Cerebellar cortex (tissue), 1 donor: ENCODE measurements at regions not wholly inside any gene's neighbourhood (a gene's known extent, or its start where the extent isn't known, plus 50 kb on each side); places are given as distances from the start of the nearest gene placed in this dataset.

Source experiments
- DNase-seq: peaks from one replicate; pipeline ENCODE4 v3.0.0-alpha.2; 2015; ENCODE audit warnings: low spot score

DNA sequence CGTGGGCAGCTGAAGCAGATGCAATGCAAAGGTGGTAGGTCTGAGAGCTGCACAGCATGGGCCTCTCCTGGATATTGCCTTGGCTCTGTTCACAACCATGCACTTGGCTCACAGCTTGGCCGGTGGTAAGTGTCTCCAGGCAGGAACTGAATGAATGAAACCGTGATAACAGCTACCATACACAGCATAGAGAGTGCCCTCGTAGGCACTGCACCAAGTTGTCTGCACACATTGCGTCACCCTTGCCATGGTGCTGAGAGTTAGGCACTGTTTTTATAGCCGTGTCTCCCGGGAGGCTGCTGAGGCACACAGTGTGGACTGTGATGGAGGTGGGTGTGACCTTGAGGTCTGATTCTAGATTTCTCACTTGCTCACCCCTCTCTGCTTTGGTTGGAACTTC is 157.6 kb upstream of the VASH1 start:
- DNase-seq = no peak

- DNase-seq = no peak
Measured at GRCh38 chr14:76607510-76607909, 153.8 kb upstream of the VASH1 start.

DNA sequence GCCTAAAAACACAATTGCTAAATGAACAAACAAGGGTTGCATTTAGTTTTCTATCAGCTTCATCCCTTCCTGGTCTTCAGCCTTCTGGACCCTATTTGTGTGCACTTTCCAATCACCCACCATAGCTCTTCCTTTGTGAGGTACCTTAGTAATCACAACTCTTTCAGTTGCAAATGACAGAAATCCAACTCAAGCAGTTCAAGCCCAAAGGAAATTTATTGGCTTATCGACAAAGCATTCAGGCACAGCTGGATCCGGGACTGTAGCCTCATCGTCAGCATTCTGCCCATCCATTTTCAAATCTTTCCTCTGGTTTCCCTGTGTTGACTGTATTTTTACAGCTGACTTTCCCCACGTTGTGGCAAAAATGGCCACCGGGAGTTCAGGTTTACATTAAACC is 148.6 kb upstream of the VASH1 start:
- no peak for DNase-seq

GRCh38 chr14:76613616-76614015 is 147.7 kb upstream of the VASH1 start:
- no peak for DNase-seq

DNA sequence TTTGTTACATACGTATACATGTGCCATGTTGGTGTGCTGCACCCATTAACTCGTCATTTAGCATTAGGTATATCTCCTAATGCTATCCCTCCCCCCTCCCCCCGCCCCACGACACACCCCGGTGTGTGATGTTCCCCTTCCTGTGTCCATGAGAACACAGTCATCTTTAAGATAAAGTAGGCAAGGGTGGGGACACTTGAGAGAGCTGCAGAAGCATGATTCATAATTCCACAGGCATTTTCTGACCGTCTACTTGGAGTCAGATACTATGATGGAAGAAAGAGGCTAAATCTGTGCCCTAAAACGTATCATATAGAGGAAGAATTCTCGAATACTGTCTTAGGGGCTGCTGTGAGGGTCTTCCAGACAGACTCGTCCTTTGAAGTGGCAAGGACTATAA is 145.9 kb upstream of the VASH1 start:
- DNase-seq = no peak

GRCh38 chr14:76617440-76617839 is 143.8 kb upstream of the VASH1 start:
- DNase-seq = no peak

GRCh38 chr14:76636602-76637001 is 124.7 kb upstream of the VASH1 start:
- DNase-seq = no peak

- no peak for DNase-seq
Measured at GRCh38 chr14:76638841-76639240, 122.4 kb upstream of the VASH1 start.

DNA sequence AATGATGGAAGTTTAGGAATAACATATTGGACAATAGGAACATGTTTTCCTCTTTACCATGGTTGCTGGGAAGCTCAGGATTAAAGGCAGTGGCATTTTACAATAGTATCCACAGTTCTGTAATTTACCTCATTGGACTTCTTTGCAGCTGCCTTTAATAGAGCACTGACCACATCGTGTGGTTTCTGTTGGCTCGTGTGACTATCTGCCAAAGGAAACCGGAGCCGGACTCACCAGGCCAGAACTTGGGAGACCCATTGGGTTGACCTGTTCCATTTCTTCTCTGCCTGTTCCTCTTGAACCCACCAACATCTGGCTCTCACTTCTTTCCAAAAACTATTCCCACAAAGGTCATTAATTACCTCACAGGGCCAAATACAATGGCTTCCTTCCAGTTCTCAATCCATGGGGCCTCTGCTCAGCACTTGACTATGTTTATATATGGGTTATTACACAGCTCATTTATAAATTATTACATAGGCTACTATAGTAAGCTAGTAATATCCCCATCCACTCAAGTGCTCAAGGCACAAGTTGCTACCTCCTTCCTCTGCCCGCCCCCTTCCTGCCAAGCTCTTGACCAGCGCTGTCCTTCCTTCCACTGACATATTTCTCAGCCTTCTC is 121.5 kb upstream of the VASH1 start:
- no peak for DNase-seq

DNA sequence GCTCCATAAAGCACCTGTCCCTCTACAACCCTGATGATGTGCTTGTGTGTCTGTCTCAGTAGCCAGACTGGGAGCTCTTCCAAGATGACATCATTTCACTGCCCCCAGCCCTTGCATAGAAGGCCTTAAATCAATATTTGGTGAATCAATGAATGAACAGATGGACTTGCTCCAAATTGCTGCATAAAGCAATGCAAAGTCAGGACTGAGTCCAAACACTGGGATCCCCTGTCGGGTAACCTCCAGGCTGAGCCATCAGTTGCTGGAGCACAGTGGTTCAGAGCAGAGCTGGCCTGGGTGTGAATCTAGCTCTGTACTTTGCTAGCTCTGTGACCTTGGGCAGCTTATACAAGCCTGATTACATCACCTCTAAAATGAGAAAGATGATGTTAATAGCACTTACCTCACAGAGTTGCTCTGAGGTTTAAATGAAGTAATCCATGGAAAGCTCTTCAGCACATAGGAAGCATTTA is 120.3 kb upstream of the VASH1 start:
- no peak for DNase-seq

GRCh38 chr14:76641541-76641940 is 119.7 kb upstream of the VASH1 start:
- no peak for DNase-seq

DNA sequence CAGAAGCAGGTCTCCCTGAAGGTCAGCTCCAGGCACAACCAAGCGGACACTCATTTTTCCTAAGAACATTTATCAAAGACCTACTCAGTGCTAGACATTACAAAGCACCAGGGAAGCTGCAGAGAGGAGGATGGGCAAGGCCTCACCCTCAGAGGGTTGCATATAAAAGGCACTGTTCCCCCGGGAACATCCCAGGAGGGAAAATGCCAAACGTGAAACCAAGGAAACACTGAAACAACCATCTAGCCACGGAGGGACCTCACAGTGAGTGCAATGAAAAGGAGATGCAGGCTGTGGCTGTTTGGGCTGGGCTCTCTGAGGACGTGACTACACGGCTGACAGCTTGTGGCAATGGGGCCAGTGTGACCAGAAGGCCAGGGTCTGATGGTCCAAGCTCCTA is 117.4 kb upstream of the VASH1 start:
- no peak for DNase-seq

DNA sequence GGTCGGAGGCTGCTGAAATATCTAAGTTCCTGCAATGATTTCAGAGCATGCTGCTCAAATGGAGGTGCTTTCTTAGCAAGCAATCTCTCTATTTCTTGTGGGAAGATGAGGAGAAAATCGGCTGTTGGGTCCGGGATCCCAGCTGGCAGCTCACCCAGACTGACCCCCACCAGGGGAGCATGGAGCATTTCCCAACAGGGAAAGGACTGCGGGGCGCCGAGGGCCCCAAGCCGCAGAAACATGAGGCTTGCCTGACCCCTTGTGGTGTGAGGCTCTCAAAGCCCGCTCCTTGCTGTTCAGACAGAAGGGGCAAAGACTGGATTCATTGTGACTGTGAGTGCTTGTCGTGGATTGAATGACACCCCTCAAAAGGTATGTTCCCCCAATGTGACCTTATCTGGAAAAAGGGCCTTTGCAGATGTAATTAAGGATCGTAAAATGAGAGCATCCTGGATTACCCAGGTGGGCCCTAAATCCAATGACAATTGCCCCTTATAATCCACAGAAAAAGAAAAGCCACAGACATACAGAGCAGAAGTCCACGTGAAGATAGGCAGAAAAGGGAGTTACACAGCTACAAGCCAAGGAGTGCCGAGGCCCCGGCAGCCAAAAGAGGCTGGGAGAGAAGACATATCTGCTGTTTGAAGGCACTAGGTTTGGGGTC is 116.3 kb upstream of the VASH1 start:
- DNase-seq = peak; percentile 20

DNA sequence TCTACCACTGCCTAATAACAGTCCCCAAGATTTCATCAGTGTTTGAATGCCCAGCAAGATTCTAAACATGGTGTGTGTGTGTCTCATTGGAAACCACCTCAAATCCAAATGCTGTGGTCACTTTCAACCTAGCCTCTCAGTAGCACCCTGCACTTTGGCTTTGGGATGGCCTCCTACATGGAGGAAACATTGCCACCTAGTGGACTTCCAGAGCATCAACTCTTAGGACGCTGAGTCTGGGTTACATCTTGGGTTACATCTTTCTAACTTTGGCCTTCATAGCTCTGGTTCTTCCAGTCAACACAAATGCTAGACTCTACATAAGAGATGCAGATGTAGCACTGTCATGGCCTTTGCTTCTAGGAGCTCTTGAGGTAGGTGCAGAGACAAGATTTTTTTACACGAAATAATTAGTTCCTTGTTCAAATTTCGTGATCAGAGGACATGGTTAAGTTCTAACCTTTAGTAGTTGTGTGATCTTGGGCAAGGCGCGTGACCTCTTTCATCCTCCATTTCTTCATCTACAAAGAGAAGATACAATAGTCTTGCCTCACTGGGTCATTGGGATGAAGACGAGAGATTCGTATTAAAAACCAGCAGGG is 113.5 kb upstream of the VASH1 start:
- DNase-seq = peak; percentile 56

DNA sequence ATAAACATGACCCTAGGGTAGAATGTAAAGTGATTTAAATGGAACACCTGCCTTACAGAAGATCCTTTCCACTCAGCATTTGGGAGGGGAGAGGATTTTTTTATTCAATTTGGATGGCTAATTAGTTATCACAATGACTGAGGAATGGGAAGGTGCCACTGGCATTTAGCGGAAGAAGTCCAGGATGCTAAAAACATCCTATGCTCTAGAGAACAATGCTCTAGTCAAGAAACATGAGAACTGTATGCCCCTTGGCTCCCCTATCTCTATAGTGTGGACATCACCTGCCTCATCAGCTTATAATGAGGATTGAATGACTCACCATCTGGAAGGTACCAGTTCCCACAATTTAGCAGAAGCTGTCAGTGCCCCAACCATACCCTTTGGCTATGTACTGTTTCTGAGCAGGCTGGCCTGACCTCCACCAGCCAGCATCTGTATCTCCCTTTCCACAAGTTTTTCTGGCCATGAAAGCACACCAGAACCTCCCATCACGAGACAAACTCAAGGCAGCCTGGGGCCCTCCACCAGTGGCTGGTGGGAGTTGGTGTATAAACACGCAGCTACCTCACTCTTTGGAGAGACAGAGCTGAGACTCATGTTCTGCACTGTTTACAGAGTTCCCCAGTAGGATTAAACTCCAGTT is 109.7 kb upstream of the VASH1 start:
- no peak for DNase-seq

- DNase-seq = no peak
Measured at GRCh38 chr14:76653875-76654572, 107.2 kb upstream of the VASH1 start.

GRCh38 chr14:76654573-76655108 is 106.6 kb upstream of the VASH1 start:
- no peak for DNase-seq

- no peak for DNase-seq
Measured at GRCh38 chr14:76655331-76655730, 105.9 kb upstream of the VASH1 start.

DNA sequence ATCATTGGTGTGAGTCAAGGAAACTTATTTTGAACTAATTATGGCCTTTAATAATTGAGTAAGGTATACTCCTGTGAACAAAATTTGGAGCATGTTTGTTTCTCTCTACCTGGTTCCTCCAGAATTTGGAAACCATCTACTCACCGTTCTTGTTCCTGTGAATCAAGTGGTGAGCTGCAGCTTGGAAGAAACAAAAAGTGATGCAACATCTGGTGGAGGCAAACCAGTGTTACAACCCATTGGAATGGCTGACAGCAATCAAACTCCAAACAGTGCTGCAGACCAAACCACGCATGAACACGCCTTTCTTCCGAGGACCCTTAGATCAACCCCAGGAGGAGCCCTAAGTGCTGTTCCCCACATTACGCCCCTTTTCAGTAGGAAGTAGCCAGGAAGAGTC is 104.7 kb upstream of the VASH1 start:
- DNase-seq = no peak

DNA sequence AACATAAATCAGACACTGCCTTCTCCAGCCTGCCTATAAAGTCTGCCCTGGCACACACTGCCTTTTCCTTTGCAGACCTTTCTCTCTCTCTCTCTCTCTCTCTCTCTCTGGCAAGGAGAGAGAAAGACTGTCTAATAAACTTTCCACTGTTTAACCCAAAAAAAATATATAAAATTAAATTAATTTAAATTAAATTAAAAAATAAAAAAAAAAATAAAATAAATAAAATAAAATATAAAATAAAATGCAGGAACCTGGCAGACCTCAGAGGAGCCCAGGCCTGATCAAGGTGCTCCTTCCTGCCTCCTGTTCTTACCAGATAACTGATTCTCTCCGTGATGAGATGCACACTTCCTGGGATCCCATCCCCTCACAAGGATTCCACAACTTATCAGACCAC is 103.9 kb upstream of the VASH1 start:
- DNase-seq = no peak

GRCh38 chr14:76657846-76658245 is 103.4 kb upstream of the VASH1 start:
- DNase-seq = no peak

DNA sequence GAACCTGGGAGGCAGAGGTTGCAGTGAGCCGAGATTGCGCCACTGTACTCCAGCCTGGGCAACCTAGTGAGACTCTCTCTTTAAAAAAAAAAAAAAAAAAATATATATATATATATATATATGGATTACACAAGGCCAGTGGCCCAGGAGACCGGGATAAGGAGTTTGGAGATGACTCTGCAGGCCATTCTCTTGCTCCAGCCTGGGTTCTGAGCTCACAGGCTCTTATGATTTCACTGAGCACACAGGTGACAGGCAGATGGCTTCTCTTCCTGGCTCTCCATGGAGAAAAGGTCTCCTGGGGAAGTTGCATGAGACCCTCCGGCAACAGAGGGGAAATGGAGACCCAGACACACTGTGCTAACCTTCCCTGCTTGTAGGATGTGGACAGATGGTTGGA is 98.7 kb upstream of the VASH1 start:
- no peak for DNase-seq
